GM18907 (cell line): ENCODE measurements at regions not wholly inside any gene's neighbourhood (a gene's known extent, or its start where the extent isn't known, plus 50 kb on each side); places are given as distances from the start of the nearest gene placed in this dataset.

ENCODE experiments used
- ATAC-seq: cut with Tn5 transposase; IDR thresholded peaks from one replicate; pipeline ENCODE4 v1.9.1; 2021; ENCODE audit warnings: mild to moderate bottlenecking, moderate library complexity; ENCODE audit not compliant: unreplicated experiment

- no peak for ATAC-seq
Observed at GRCh38 chr5:19369048-19369447, 619.0 kb downstream of the CDH18 start.

- no peak for ATAC-seq
Observed at GRCh38 chr5:19369561-19369960, 618.4 kb downstream of the CDH18 start.

GRCh38 chr5:19370655-19371386 is 617.2 kb downstream of the CDH18 start:
- no peak for ATAC-seq

GRCh38 chr5:19388391-19388790 is 599.6 kb downstream of the CDH18 start:
- no peak for ATAC-seq

- no peak for ATAC-seq
Observed at GRCh38 chr5:19401032-19401431, 587.0 kb downstream of the CDH18 start.

GRCh38 chr5:19406576-19407365 is 581.2 kb downstream of the CDH18 start:
- ATAC-seq, result no peak

GRCh38 chr5:19408149-19408548 is 579.9 kb downstream of the CDH18 start:
- no peak for ATAC-seq

- ATAC-seq, result no peak
Observed at GRCh38 chr5:19411936-19412335, 576.1 kb downstream of the CDH18 start.
